HG03095 (cell line): ENCODE measurements at regions not wholly inside any gene's neighbourhood (a gene's known extent, or its start where the extent isn't known, plus 50 kb on each side); places are given as distances from the start of the nearest gene placed in this dataset.

Experiments
- ATAC-seq: cut with Tn5 transposase; IDR thresholded peaks from one replicate; pipeline ENCODE4 v1.9.1; 2021; ENCODE audit warnings: moderate library complexity; ENCODE audit not compliant: unreplicated experiment

DNA sequence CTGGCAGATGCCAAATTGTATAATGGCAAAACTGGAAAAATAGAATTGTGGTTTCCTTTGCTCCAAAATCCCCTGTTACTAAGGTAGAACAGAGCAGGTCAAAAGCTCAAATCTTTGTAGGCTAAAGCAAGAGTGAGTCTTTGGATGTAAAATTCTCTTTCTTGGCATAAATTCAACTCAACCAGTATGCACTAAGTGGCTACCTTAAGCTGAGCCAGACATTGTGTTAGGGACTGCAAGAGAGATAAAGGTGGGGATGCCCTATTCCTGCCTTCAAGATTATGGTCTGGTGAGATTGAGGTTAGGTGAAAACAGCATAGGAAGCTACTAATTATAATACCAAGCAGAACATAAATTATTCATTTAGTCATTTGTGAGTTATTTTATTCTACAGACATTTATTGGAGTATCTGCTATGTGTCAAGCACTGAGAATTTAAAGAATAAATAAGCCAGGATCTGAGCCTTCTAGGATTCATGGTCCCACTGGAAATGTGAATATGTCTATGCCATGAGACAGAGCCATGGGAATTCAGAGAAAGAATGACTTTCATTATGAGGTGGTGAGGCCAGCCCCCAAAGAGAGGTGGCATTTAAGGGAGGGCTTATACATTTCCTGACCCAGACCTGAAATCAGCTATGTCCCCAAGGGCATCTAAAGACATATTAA is 198.0 kb upstream of the NCKAP5 start:
- no peak for ATAC-seq

DNA sequence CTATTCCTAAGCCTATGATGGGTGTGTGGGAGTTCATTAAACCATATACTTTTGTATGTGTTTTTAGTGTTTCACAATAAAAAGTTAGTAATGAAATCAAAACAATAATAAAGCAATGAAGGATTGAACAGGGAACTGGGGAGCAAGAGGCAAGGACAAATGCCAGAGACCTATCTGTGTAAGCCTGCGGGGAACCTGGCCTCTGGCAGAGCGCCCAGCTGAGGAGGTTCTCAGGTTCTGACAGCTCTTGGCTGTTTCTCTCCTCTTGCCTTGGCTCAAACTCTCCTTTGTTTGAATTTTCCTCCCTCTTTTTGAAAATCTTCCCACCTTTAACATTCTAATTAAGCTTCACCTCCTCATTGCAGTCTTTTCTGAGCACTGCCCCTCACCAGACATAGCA is 200.0 kb upstream of the NCKAP5 start:
- ATAC-seq = no peak

DNA sequence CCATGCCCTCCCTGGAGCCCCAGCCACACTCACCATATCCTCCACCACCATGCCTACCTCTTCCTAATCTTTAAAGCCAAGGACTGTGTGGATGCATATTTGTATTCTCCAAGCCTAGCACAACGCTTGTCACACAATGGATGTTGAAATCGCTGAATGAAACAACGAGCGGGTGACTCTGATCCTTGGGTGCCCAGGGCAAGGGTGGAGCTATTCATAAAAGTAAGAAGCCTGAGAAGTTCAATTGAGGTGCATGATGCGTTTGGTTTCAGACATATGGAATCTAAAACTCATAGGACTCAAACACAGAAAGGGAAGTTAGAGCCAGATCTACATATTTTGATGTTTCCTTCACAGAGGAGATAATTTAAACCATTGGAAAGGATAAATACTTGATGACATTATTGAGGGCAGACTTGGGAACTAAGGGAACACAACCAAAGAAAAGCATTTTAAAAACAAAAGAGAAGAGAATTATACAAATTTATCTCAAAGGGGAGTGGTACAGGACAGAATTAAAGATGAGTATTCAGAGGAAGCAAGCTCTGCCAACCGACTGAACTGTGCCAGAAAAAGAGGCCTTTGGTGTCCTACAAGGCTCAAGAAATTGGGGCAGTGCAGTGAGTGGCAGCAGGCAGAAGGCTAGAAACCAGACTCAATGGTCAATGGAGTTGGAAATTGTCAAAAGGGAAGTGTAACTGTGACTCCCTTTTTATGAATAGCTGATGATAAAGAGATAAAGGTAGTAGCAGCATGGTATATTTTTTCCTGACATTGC is 200.6 kb upstream of the NCKAP5 start:
- no peak for ATAC-seq

DNA sequence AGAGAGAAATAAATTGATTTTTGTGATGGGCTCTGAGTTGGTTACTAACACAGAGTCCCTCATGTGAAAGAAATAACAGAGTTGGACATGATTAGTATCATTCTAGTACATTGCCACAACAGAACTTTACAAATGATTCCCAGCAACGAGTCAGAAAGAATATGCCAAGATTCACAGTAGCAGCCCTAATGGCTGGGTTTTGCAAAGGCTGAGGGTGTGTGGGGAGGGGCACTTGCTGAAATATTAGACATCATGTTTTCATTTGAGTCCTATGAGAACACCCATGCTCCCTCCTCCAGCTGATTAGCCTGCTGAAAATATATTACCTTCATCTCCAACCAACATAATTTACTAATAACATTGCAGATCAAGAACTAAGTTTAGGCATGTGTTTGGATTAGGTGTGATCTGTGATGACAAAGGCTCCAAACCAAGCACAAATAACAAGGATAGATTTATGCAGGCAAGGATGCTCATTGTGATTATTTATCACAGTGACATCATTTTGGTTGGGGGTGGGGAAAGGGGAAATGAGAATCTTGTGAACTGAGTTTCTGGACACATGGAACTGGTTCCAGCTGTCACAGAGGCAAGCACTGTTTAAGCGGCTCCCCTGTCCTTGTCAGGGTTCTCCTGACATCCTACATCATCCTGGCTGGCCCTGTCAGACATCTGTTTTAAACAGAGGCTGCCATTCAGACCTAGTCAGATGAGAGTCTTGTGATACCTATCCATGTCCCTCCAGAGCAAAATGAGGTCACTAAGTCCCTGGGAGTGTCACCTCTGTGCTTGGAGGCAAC is 205.8 kb upstream of the NCKAP5 start:
- ATAC-seq = no peak

DNA sequence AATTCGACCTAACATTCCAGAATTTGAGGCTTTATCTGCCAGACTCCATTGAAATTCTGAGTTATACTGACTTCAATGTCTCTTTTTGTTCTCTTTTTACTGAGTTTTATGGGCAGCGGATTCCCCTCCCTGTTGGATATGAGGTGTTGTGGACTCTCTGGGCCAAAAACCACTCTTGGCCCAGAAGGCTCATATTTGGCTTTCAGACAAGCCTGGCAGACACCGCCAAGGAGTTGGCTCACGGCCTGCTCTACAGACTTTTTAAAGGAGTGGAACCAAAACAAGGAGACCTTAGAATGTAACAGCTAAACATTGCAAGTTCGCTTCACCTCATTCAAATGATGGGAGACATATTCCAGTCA is 206.4 kb upstream of the NCKAP5 start:
- no peak for ATAC-seq

DNA sequence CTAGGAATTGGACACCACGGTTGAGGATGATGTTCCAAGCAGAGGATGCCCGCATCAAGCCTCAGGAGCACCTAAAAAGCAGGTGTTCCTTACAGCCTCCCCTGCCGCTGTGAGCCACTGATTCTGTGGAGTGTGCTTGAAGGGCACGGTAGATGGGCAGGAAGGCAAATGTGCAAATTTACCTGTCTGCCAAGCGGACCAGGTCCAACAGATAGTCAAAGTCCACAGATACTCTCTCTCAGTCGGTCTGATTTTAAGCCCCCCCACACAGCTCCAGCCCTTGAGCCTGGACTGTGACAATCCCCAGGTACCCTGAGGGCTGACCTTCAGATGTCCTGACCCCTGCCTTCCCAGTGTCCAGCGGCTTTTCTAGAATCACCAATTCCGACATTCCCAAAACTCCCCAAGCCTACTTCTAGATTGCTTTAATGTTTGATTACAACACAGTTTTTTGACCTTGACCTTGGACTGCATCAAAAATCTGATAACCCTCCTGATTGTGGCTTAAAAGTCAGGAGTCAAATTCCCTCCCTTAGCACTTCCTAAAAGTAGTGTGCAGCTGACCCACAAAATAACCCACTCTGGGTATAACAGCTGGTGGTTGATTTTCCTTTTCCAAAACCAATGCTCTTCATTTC is 208.8 kb upstream of the NCKAP5 start:
- no peak for ATAC-seq

DNA sequence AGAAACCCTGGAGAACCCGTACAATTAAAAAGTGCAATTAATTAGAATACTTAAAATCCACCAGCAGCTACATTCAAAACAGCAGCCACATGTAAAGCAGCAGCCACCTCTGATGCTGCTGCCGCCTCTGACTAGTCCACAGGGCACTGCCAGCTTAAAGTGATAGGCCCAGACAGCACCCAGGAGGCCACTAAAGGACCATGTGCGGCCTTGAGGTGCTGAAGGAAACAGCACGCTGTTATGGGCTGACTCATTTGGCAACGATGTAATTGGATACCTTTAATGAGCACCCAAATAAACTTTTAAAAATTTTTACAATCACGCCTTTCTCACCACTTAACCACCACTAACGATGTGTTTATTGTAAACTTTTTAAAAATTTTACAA is 209.3 kb upstream of the NCKAP5 start:
- ATAC-seq = no peak

DNA sequence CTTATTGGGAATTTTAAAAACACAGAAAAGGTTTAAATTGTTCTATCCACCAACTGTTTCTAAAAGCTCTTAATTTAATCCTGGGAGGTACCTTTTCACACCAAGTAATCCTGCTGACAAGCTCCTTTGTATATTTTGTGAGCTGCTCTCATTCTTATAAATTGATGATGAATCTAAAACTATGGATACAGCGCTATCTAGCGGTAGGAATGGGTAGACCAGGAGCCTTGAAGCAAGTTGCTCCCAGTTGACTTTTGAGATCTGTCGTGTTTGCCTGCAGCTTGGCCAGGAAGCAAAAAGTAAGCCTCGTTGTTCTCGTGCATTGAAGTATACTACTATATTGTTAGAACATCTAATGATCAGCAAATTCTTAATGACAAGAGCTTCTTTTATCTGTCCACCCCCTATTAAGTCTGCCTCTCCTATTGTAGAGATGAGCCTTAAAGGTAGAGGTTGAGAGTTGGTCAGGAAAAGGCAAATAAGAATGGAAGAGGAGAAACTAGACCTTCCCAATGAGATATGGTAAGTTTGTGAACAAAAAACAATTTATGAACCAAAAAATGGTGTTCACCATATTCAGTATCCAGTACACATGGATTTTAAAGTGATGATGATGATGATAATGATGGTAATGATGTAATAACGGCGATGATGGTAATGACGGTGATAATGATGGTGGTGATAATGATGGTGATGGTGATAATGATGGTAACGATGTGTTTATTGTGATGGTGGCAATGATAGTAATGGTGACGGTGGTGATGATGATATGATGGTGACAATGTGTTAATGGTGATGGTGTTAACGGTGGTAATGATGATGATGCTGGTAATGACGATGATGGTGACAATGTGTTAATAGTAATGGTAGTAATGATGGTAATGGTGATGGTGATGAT is 212.1 kb upstream of the NCKAP5 start:
- peak; percentile 72 for ATAC-seq

DNA sequence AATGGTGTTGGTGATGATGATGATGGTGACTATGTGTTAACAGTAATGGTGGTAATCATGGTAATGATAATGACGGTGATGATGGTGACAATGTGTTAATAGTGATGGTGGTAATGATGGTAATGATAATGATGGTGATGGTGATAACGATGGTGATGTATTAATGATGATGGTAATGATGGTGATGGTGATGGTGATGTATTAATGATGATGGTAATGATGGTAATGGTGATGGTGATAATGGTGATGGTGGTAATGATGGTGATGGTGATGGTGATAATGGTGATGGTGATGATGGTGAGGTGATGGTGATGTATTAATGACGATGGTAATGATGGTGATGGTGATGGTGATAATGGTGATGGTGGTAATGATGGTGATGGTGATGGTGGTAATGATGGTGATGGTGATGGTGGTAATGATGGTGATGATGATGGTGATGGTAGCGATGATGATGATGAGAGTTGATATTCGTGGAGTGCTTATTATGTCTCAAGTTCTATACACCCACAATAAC is 212.8 kb upstream of the NCKAP5 start:
- ATAC-seq = no peak

DNA sequence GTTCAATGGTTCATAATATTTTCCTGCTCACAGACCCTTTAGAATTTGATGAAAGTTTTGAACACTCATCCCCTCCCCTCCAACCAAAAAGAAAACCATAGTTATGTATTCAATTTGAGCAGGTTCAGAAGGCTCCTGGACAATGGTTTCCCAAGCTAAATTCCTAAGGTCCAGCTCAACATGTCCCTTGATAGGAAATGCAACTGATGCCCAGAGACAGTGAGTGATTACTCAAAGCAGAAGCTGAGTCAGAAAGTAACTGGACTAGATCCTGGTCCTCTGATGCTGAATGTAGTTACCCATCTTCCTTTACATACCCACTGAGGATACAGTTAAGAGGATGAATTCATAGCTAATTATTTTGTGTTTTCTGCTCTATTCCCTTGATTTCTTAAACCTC is 218.9 kb upstream of the NCKAP5 start:
- no peak for ATAC-seq

DNA sequence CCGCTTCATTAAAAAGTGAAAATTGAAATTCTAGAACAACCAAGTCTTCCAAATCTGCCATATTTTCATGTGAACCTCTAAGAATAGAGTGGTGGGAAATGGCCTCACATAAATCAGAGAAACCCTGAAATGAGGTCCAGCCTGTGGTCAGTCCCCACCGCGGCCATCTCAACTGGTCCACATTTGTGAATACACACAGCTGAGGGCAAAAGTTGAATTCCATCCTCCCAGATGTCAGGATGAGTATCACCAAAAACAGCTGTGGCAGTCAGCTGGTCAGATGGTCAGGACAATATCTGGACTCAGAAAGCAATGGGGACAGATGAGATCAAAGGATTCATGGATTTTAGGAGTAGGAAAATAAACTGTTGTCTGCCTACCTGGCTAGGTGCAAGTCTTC is 219.4 kb upstream of the NCKAP5 start:
- no peak for ATAC-seq

DNA sequence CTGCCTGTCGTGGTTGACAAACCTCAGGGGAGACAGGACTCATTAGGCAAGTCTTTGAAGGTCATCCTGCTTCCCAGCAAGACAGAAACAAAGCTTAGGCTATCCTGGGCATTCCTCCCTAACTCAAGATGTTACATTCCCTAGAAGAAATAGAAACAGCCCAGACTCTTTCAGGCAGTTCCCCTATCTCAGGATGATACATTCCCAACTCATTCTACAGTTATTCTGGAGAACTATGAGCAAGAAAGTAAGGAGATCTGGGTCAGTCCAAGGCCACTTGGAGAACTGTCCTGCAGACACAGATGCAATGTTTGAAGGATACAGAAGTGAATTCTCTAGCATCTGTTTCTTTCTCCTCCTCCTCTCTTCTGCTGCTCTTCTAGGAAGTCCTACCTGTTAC is 220.1 kb upstream of the NCKAP5 start:
- ATAC-seq = no peak

DNA sequence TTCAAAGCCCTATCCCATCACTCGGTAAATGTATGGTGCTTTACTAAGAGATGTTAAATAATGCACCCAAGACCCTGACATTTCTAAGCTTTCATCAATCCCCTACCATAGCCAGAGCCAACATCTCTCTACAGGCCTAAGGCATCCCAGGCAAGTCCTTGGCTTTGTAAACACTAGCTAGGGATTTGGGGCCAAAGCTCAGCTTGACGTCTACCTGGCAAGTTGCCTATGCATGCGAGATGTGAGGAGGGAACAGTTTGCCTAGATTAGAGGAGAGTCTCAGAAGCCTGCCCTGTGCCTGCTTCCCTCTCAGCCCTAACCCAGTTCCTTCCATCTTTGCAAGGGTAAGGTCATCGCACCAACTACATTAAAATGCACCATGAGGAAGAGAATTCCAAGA is 221.5 kb upstream of the NCKAP5 start:
- ATAC-seq = no peak

DNA sequence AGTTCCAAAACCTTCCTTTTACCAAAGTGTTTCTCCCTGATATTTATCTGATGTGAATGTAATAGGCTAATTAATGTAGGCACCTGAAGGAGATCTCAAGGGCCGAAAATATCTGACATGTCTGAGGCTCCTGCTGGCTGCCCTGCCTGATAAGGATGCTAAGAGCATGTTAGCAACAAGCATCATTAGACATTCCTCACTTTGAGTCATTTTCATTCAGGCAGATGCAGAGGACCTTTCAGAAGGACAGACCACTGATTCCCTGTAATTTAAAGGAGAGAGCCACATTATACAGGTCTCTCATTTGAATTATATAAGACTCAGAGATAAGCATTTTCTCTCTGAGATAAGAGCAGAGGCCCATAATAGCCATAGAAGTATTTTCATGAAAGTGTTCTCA is 222.4 kb upstream of the NCKAP5 start:
- ATAC-seq = no peak

DNA sequence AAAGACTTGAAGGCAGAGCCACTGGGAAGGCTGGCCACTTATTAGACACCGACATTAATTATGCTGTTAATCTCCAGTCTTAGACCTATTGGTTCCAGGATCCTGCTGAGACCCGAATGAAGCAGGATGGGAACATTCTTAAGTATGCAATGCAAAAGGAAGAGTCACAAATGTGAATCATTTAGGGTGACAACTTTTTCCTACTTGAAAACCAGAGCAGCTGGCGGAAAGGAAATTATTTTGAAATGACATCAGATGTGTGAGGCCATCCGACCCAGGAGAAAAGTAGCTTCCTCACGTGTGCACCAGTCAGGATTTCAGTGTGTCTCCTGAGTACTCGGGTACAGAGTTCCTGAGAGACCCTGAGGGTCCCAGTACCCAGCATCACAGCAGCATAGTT is 222.9 kb upstream of the NCKAP5 start:
- no peak for ATAC-seq

DNA sequence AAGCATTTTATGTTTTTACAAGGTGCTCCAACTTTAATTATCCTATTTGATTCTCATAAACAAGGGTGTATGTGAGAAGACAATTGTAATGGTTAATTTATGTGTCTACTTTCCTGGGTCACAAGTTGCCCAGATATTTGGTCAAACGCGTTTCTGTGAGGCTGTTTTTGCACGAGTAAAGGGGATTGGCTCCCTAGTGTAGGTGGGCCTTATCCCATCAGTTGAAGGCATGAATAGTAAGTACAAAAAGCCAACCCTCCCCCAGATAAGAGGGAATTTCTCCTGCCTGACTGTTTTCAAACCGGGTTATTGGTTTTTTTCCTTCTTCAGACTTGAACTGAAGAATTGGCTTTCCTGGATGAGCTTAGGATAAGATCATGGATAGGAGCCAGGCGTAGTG is 224.0 kb upstream of the NCKAP5 start:
- ATAC-seq = no peak

DNA sequence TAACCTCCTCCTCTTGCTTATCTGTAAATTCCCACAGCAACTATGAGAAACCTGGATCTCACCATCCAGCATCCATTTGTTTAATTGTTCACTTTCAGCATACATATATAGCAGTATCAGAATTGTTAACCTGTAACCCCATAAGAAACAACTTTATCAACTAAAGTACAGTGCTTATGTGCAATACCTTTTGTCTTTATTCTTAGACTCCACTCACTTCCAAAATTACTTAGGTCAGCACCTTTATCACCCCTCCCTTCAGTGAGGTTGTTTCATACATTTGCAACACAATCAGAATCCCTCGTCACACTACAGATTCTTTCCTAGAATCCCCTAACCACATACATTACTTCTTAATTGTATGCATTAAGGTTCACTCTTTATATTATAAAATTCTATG is 225.9 kb upstream of the NCKAP5 start:
- no peak for ATAC-seq

DNA sequence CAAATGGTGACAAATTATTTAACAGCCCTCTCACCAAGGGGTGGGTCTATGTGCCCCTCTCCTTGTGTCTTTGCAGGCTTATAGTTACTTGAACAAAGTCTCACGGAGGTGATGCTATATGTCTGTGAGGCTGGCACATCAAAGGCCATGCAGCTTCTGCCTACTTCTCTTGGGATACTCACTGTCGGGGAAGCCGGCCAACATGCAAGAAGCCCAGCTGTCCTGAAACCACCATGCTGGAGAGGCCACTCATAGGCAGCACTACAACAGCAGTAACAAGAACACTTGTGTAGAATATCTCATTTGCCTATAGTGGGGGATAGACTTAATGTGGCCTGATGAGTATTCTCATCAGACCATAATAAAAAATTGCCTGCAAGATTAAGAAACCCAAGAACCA is 233.7 kb upstream of the NCKAP5 start:
- no peak for ATAC-seq

DNA sequence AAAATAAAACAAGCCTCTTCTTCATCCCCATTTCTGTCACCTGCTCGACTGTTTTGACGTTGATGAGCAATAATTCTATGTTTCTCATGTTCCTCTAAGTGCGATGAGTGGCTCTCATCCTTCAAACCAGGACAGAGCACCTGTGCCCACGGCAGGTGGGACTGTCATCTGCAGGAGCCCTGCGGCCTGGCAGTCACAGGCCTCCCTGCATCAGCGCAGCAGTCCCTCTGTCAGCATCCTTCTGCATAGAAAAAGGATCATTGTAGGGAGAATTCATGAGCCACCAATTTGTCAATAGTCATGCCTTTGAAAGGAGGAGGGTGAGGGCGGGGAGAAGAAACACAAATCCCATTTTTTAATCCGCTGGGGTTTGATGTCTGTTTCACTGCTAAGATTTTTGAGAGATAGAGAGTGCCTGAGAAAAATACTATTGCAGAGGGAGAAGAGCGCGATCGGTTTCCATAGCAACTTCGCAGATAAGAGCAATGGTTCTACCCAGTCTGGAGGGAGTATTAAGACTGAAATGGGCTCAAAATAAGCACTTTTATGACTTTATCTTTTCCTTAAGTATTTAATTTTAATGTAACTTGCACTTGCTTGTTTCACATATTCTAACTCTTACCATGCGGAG is 234.3 kb upstream of the NCKAP5 start:
- ATAC-seq = no peak

DNA sequence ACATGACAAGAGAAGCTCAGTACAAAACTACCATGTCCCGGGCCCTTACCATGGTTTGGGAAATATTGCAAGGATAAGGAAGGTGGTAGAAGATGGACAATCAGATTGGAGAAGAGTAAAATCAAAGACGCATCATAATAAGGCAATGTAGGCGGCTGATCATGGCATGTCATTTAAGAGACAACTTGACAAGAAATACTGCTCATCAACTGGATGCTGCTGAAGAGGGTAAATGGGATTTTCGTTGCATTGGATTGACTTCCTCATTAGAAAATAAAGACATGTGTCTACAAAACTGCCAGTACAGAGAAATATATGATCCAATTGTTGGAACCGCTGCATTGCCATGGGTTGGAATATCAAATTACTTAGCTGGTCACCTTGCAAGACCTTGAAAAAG is 238.3 kb upstream of the NCKAP5 start:
- no peak for ATAC-seq
